MV-4-11 (cell line): ENCODE measurements at regions not wholly inside any gene's neighbourhood (a gene's known extent, or its start where the extent isn't known, plus 50 kb on each side); places are given as distances from the start of the nearest gene placed in this dataset.
"Not testable (repeated sequence)": the region's sequence is repeated elsewhere in the genome, so short reads cannot be mapped to it uniquely, and the experiment has no call there.

Experiments used
- DNase-seq: peaks from one replicate; lab custom pipeline; 2025; lab: John Stamatoyannopoulos, UW

- DNase-seq = no peak
Observed at GRCh38 chr7:138316421-138317043, 143.5 kb upstream of the TRIM24 start.

GRCh38 chr7:138317044-138317596 is 142.9 kb upstream of the TRIM24 start:
- no peak for DNase-seq

- DNase-seq = no peak
Observed at GRCh38 chr7:138324941-138325340, 135.1 kb upstream of the TRIM24 start.

GRCh38 chr7:138325434-138325833 is 134.6 kb upstream of the TRIM24 start:
- DNase-seq = no peak

- no peak for DNase-seq
Observed at GRCh38 chr7:138328215-138328614, 131.8 kb upstream of the TRIM24 start.

GRCh38 chr7:138332850-138333249 is 127.2 kb upstream of the TRIM24 start:
- not testable (repeated sequence) for DNase-seq

- DNase-seq = no peak
Observed at GRCh38 chr7:138338361-138338760, 121.7 kb upstream of the TRIM24 start.

GRCh38 chr7:138339229-138339628 is 120.8 kb upstream of the TRIM24 start:
- not testable (repeated sequence) for DNase-seq

GRCh38 chr7:138342990-138343389 is 117.1 kb upstream of the TRIM24 start:
- DNase-seq = no peak

- no peak for DNase-seq
Observed at GRCh38 chr7:138345567-138345966, 114.5 kb upstream of the TRIM24 start.

GRCh38 chr7:138346975-138347374 is 113.1 kb upstream of the TRIM24 start:
- DNase-seq = no peak

- DNase-seq = no peak
Observed at GRCh38 chr7:138349841-138350700, 110.0 kb upstream of the TRIM24 start.

- no peak for DNase-seq
Observed at GRCh38 chr7:138350701-138351357, 109.2 kb upstream of the TRIM24 start.

- no peak for DNase-seq
Observed at GRCh38 chr7:138352570-138353461, 107.2 kb upstream of the TRIM24 start.

- no peak for DNase-seq
Observed at GRCh38 chr7:138354066-138354465, 106.0 kb upstream of the TRIM24 start.

- DNase-seq = no peak
Observed at GRCh38 chr7:138355254-138355653, 104.8 kb upstream of the TRIM24 start.

GRCh38 chr7:138358850-138359341 is 101.2 kb upstream of the TRIM24 start:
- DNase-seq = no peak

- no peak for DNase-seq
Observed at GRCh38 chr7:138359870-138360559, 100.0 kb upstream of the TRIM24 start.

GRCh38 chr7:138363721-138364120 is 96.3 kb upstream of the TRIM24 start:
- DNase-seq = no peak

GRCh38 chr7:138366137-138366536 is 93.9 kb upstream of the TRIM24 start:
- not testable (repeated sequence) for DNase-seq

GRCh38 chr7:138366676-138367075 is 93.4 kb upstream of the TRIM24 start:
- DNase-seq = not testable (repeated sequence)
